ENCODE measurements at regions not wholly inside any gene's neighbourhood (a gene's known extent, or its start where the extent isn't known, plus 50 kb on each side); places are given as distances from the start of the nearest gene placed in this dataset.

DNA sequence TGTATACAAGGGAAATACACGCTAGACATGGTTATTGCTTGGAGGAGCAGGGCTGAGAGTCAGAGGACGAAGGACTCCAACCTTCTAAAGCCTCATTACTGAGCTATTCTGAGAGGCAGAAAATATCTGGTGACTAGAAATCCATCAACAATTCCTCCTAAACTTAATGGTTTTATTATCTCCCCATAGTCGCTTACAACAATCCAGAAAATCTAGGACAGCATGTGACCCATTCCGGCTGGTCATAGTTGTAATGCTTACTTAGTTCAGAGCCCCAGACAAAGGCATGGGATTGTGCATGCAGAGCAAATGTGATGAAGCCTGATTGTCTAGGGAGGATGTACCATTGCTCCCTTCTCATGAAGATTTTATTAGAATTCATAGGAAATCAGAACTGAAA lies 114.5 kb upstream of the PLXNA2 start:
- TF ChIP-seq RAD21 (IDR thresholded peaks at IDR 0.05; ENCODE audit: low read depth) (no peak), YY1 (IDR thresholded peaks at IDR 0.05; ENCODE audit: low read depth) (no peak), CEBPB (IDR thresholded peaks at IDR 0.05) (no peak), TCF12 (IDR thresholded peaks at IDR 0.05; ENCODE audit: low read depth) (no peak), CREB1 (IDR thresholded peaks at IDR 0.05; ENCODE audit: low read depth) (no peak), EP300 (IDR thresholded peaks at IDR 0.05; ENCODE audit: borderline replicate concordance) (no peak), TEAD4 (IDR thresholded peaks at IDR 0.05) (no peak), FOXM1 (IDR thresholded peaks at IDR 0.05; ENCODE audit: borderline replicate concordance, low read depth) (no peak), ZBTB7A (IDR thresholded peaks at IDR 0.05; ENCODE audit: low read depth) (no peak), TAF1 (IDR thresholded peaks at IDR 0.05; ENCODE audit: low read depth) (no peak), EGR1 (IDR thresholded peaks at IDR 0.05) (no peak), NFIC (IDR thresholded peaks at IDR 0.05) (no peak)
- TF ChIP-seq, protein P1, sequence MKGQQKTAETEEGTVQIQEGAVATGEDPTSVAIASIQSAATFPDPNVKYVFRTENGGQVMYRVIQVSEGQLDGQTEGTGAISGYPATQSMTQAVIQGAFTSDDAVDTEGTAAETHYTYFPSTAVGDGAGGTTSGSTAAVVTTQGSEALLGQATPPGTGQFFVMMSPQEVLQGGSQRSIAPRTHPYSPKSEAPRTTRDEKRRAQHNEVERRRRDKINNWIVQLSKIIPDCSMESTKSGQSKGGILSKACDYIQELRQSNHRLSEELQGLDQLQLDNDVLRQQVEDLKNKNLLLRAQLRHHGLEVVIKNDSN (IDR thresholded peaks at IDR 0.05) = no peak
- TF ChIP-seq, protein P2, sequence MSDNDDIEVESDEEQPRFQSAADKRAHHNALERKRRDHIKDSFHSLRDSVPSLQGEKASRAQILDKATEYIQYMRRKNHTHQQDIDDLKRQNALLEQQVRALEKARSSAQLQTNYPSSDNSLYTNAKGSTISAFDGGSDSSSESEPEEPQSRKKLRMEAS (IDR thresholded peaks at IDR 0.05) = no peak
- TF ChIP-seq, protein P3, sequence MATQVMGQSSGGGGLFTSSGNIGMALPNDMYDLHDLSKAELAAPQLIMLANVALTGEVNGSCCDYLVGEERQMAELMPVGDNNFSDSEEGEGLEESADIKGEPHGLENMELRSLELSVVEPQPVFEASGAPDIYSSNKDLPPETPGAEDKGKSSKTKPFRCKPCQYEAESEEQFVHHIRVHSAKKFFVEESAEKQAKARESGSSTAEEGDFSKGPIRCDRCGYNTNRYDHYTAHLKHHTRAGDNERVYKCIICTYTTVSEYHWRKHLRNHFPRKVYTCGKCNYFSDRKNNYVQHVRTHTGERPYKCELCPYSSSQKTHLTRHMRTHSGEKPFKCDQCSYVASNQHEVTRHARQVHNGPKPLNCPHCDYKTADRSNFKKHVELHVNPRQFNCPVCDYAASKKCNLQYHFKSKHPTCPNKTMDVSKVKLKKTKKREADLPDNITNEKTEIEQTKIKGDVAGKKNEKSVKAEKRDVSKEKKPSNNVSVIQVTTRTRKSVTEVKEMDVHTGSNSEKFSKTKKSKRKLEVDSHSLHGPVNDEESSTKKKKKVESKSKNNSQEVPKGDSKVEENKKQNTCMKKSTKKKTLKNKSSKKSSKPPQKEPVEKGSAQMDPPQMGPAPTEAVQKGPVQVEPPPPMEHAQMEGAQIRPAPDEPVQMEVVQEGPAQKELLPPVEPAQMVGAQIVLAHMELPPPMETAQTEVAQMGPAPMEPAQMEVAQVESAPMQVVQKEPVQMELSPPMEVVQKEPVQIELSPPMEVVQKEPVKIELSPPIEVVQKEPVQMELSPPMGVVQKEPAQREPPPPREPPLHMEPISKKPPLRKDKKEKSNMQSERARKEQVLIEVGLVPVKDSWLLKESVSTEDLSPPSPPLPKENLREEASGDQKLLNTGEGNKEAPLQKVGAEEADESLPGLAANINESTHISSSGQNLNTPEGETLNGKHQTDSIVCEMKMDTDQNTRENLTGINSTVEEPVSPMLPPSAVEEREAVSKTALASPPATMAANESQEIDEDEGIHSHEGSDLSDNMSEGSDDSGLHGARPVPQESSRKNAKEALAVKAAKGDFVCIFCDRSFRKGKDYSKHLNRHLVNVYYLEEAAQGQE (IDR thresholded peaks at IDR 0.05; ENCODE audit: low read depth) = no peak

DNA sequence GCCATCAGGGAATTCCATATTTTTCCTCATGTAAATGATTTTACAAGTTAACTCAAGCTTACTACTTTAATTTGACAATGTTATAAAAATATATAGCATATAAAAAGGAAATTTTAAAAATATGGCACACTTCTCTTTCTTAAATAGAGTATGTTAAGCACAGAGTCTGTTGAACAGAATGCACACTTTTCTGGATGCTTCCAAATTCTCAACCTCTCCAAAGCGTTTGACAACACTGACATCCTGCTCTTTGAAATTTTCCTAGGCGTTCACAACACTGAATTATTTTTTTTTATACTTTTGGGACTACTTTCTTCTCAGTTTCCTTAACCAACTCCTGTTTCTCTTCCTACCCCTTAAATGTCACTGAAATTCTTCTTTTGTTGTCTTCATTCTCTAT lies 117.8 kb upstream of the PLXNA2 start:
- TF ChIP-seq ZBTB7A (IDR thresholded peaks at IDR 0.05; ENCODE audit: low read depth) (no peak), RAD21 (IDR thresholded peaks at IDR 0.05; ENCODE audit: low read depth) (no peak), NFIC (IDR thresholded peaks at IDR 0.05) (no peak), CEBPB (IDR thresholded peaks at IDR 0.05) (no peak), FOXM1 (IDR thresholded peaks at IDR 0.05; ENCODE audit: borderline replicate concordance, low read depth) (no peak), CREB1 (IDR thresholded peaks at IDR 0.05; ENCODE audit: low read depth) (no peak), TCF12 (IDR thresholded peaks at IDR 0.05; ENCODE audit: low read depth) (no peak), YY1 (IDR thresholded peaks at IDR 0.05; ENCODE audit: low read depth) (no peak), TAF1 (IDR thresholded peaks at IDR 0.05; ENCODE audit: low read depth) (no peak), EP300 (IDR thresholded peaks at IDR 0.05; ENCODE audit: borderline replicate concordance) (no peak), EGR1 (IDR thresholded peaks at IDR 0.05) (no peak)
- TF ChIP-seq, protein P1 (IDR thresholded peaks at IDR 0.05) = no peak
- TF ChIP-seq, protein P2 (IDR thresholded peaks at IDR 0.05) = no peak

DNA sequence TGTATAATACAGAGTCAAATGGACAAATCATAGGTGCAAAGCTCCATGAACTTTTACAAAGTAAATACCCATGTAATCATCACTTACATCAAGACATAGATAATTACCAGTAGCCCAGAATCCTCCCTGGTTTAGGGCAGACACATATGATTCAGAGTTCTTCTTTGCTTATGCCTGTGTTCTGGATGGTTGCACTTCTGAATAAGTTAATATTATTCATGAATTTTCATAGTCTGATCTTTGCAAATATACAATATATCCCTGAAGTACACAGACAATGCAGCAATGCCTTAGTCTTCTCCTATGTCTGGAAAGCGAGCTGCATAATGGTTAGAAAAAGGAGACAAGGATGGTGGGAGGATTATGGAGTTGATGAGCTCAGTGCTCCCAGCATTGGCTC lies 122.4 kb upstream of the PLXNA2 start:
- no peak for TF ChIP-seq TAF1 (IDR thresholded peaks at IDR 0.05; ENCODE audit: low read depth)
- TF ChIP-seq, protein P3 (IDR thresholded peaks at IDR 0.05; ENCODE audit: low read depth) = no peak
- no peak for TF ChIP-seq RAD21 (IDR thresholded peaks at IDR 0.05; ENCODE audit: low read depth)
- TF ChIP-seq, protein P1 (IDR thresholded peaks at IDR 0.05) = no peak
- no peak for TF ChIP-seq EP300 (IDR thresholded peaks at IDR 0.05; ENCODE audit: borderline replicate concordance)
- no peak for TF ChIP-seq TEAD4 (IDR thresholded peaks at IDR 0.05)
- no peak for TF ChIP-seq FOXM1 (IDR thresholded peaks at IDR 0.05; ENCODE audit: borderline replicate concordance, low read depth)
- no peak for TF ChIP-seq EGR1 (IDR thresholded peaks at IDR 0.05)
- no peak for TF ChIP-seq NFIC (IDR thresholded peaks at IDR 0.05)
- no peak for TF ChIP-seq ZBTB7A (IDR thresholded peaks at IDR 0.05; ENCODE audit: low read depth)
- no peak for TF ChIP-seq TCF12 (IDR thresholded peaks at IDR 0.05; ENCODE audit: low read depth)
- no peak for TF ChIP-seq CREB1 (IDR thresholded peaks at IDR 0.05; ENCODE audit: low read depth)
- no peak for TF ChIP-seq YY1 (IDR thresholded peaks at IDR 0.05; ENCODE audit: low read depth)
- TF ChIP-seq, protein P2 (IDR thresholded peaks at IDR 0.05) = no peak
- TF ChIP-seq CEBPB (IDR thresholded peaks at IDR 0.05) = no peak

DNA sequence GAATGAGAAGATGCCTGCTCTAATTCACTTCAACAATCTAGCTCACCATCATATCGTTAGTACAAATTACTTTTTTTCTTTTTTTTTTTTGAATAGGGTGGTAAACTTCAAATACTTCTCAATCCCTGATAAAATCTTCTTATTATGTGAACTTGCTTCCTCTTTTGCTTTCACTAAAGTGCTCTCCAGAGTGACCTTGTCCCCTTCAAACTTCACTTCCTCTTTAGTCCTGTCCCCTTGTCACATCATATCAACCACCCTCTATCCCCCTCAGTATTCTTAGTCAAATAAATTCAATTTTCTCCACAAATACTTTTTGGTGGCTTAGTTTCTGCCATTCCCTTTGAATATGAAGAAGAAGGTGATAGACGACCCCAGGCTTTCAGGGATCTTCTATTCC lies 124.9 kb upstream of the PLXNA2 start:
- TF ChIP-seq TCF12 (IDR thresholded peaks at IDR 0.05; ENCODE audit: low read depth) (no peak), CREB1 (IDR thresholded peaks at IDR 0.05; ENCODE audit: low read depth) (no peak), RAD21 (IDR thresholded peaks at IDR 0.05; ENCODE audit: low read depth) (no peak), EP300 (IDR thresholded peaks at IDR 0.05; ENCODE audit: borderline replicate concordance) (no peak), EGR1 (IDR thresholded peaks at IDR 0.05) (no peak), NFIC (IDR thresholded peaks at IDR 0.05) (no peak), YY1 (IDR thresholded peaks at IDR 0.05; ENCODE audit: low read depth) (no peak), ZBTB7A (IDR thresholded peaks at IDR 0.05; ENCODE audit: low read depth) (no peak), TEAD4 (IDR thresholded peaks at IDR 0.05) (no peak), CEBPB (IDR thresholded peaks at IDR 0.05) (no peak), TAF1 (IDR thresholded peaks at IDR 0.05; ENCODE audit: low read depth) (no peak), FOXM1 (IDR thresholded peaks at IDR 0.05; ENCODE audit: borderline replicate concordance, low read depth) (no peak)
- TF ChIP-seq, protein P3 (IDR thresholded peaks at IDR 0.05; ENCODE audit: low read depth) = no peak
- TF ChIP-seq, protein P2 (IDR thresholded peaks at IDR 0.05) = no peak

All from Ishikawa (cell line).